Osteocyte (in vitro differentiated cells): ENCODE measurements at regions not wholly inside any gene's neighbourhood (a gene's known extent, or its start where the extent isn't known, plus 50 kb on each side); places are given as distances from the start of the nearest gene placed in this dataset.

Experiments
- DNase-seq: peaks from one replicate; pipeline ENCODE4 v3.0.0; 2021; ENCODE audit warnings: mixed read lengths; ENCODE audit not compliant: unreplicated experiment; ENCODE audit errors: extremely low spot score
- H3K27ac Mint-ChIP-seq: one replicate; pipeline ENCODE4 v1.8.0; 2021; ENCODE audit warnings: mild to moderate bottlenecking, mixed read lengths; ENCODE audit not compliant: unreplicated experiment
- H3K27me3 Mint-ChIP-seq: one replicate; pipeline ENCODE4 v1.8.0; 2021; ENCODE audit warnings: mixed read lengths; ENCODE audit not compliant: unreplicated experiment
- H3K36me3 Mint-ChIP-seq: one replicate; pipeline ENCODE4 v1.8.0; 2021; ENCODE audit warnings: mixed read lengths; ENCODE audit not compliant: unreplicated experiment
- H3K4me1 Mint-ChIP-seq: one replicate; pipeline ENCODE4 v1.8.0; 2021; ENCODE audit warnings: mixed read lengths; ENCODE audit not compliant: unreplicated experiment
- H3K4me3 Mint-ChIP-seq: one replicate; pipeline ENCODE4 v1.8.0; 2021; ENCODE audit warnings: mild to moderate bottlenecking, moderate library complexity, mixed read lengths; ENCODE audit not compliant: unreplicated experiment
- H3K9me3 Mint-ChIP-seq: one replicate; pipeline ENCODE4 v1.8.0; 2021; ENCODE audit warnings: mixed read lengths; ENCODE audit not compliant: unreplicated experiment
- CTCF ChIP-seq: fragments of 200-600 bp; sonication (generic); IDR thresholded peaks from 2 replicates; pipeline ENCODE4 v1.5.0; 2021; ENCODE audit warnings: antibody characterized with exemption, mild to moderate bottlenecking, moderate library complexity

DNA sequence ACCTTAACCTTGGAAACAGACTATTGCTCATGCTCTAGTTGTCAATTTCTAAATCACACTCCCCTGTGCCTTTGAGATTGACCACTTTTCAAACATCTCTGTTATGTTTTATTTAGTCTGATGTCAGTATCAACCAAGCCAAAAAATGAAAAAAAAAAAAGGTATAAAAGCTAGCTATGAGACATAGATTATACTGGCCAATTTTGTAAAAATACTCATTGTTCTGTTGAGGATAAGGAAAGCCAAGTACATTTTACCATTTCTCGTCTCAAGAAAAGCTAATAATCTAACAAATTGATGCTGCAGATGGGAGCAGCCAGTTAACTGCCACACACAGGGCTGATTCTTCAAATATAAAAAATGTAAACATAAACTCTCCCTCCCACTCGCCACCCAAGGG is 572.6 kb upstream of the KLF12 start:
- Mint-ChIP-seq H3K36me3 (no peaks in the 10 kb centered on the region), H3K4me1 (no peaks in the 10 kb centered on the region), H3K4me3 (no peak overlapping the region), H3K27ac (no peak overlapping the region), H3K9me3 (no peaks in the 10 kb centered on the region), H3K27me3 (no peaks in the 10 kb centered on the region)
- TF ChIP-seq CTCF = no peak
- DNase-seq = no peak

DNA sequence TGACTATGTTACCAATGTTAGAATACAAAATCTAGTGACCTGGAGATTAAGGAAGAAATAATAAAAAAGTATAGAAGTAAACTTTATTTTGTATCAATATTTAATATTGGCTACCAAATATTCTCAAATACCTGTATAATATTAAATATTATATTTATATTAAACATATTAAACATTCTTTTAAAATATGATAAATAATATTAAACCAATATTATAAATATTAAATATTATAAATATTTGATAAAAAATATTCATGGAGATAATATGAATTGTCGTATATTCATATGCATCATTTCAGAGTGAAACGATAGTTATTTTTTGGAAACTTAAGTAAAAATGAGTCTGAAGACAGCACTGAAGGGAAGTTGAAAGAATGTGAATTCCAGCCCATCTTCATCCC is 571.2 kb upstream of the KLF12 start:
- Mint-ChIP-seq H3K27me3 (no peaks in the 10 kb centered on the region), H3K4me1 (no peaks in the 10 kb centered on the region), H3K4me3 (no peak overlapping the region), H3K36me3 (no peaks in the 10 kb centered on the region), H3K27ac (no peak overlapping the region), H3K9me3 (no peaks in the 10 kb centered on the region)
- no peak for TF ChIP-seq CTCF
- no peak for DNase-seq

DNA sequence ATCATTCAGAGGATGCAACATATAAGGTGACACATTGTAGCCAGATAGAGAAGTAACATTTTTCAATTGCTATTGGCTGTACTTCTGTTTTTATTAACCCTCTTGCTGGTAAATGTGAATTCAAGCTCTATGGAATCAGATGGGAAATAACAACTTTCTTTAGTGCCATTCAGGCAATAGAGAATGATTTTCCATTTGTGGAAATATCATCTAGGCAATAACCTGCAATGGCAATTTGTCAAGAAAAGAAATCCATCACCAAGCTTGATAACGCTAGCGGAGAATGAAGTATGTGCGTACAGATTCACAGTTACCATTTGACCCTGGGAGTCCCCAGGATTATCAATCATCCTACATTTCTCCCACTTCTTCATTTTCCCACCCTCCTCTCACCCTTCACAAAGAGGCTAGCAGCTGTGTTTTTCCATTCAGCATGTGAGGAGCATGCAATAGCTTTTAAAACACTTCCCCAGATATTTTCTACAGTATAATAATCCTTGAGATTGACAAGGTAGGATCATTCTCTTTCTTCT is 569.7 kb upstream of the KLF12 start:
- no peaks in the 10 kb centered on the region for H3K36me3 Mint-ChIP-seq
- no peak overlapping the region for H3K4me3 Mint-ChIP-seq
- H3K9me3 Mint-ChIP-seq = no peaks in the 10 kb centered on the region
- no peaks in the 10 kb centered on the region for H3K4me1 Mint-ChIP-seq
- no peak for TF ChIP-seq CTCF
- no peak overlapping the region for H3K27ac Mint-ChIP-seq
- no peaks in the 10 kb centered on the region for H3K27me3 Mint-ChIP-seq
- no peak for DNase-seq

- Mint-ChIP-seq H3K27ac (no peak overlapping the region), H3K9me3 (no peaks in the 10 kb centered on the region), H3K4me1 (peaks cover 10% of the 10 kb centered on the region), H3K36me3 (no peaks in the 10 kb centered on the region), H3K27me3 (no peaks in the 10 kb centered on the region), H3K4me3 (no peak overlapping the region)
- no peak for DNase-seq
- no peak for TF ChIP-seq CTCF
Measured at GRCh38 chr13:74696148-74696922, 562.1 kb upstream of the KLF12 start.

- no peak overlapping the region for H3K27ac Mint-ChIP-seq
Measured at GRCh38 chr13:74695021-74695800, 561.0 kb upstream of the KLF12 start.

More at GRCh38 chr13:74695021-74695800, 561.0 kb upstream of the KLF12 start:
- Mint-ChIP-seq H3K9me3 (no peaks in the 10 kb centered on the region), H3K4me3 (no peak overlapping the region), H3K27me3 (no peaks in the 10 kb centered on the region), H3K4me1 (peaks cover 10% of the 10 kb centered on the region), H3K36me3 (no peaks in the 10 kb centered on the region)
- DNase-seq = no peak
- no peak for TF ChIP-seq CTCF
